Effector memory CD8-positive, alpha-beta T cell (primary cell): ENCODE measurements at regions not wholly inside any gene's neighbourhood (a gene's known extent, or its start where the extent isn't known, plus 50 kb on each side); places are given as distances from the start of the nearest gene placed in this dataset.
A peak's percentile ranks its signal among the peaks of the same experiment; 100 is the strongest.

Experiments
- ATAC-seq: fragments of 150-1000 bp; cut with Tn5 transposase; replicated peaks from 2 replicates; pipeline ENCODE4 v1.10.0; 2021; ENCODE audit warnings: mild to moderate bottlenecking, moderate library complexity
- DNase-seq, 3 experiments: peaks; one replicate each; pipeline ENCODE4 v3.0.0; 2021
- H3K27ac Mint-ChIP-seq, 2 donors: one replicate each; pipeline ENCODE4 v1.8.0; 2022; ENCODE audit warnings: mild to moderate bottlenecking in 2 of 2, mixed read lengths in 2 of 2, moderate library complexity in 2 of 2
- H3K27me3 Mint-ChIP-seq, 2 donors: one replicate each; pipeline ENCODE4 v1.8.0; 2022; ENCODE audit warnings: mixed read lengths in 2 of 2
- H3K36me3 Mint-ChIP-seq: one replicate; pipeline ENCODE4 v1.8.0; 2022; ENCODE audit warnings: mild to moderate bottlenecking, moderate library complexity, mixed read lengths; ENCODE audit not compliant: insufficient read depth
- H3K4me1 Mint-ChIP-seq, 2 donors: one replicate each; pipeline ENCODE4 v1.8.0; 2022; ENCODE audit warnings: low read depth in 2 of 2, mixed read lengths in 2 of 2
- H3K4me3 Mint-ChIP-seq, 2 donors: one replicate each; pipeline ENCODE4 v1.8.0; 2022; ENCODE audit warnings: mild to moderate bottlenecking in 2 of 2, mixed read lengths in 2 of 2, moderate library complexity in 2 of 2
- H3K9me3 Mint-ChIP-seq, 2 donors: one replicate each; pipeline ENCODE4 v1.8.0; 2022; ENCODE audit warnings: mixed read lengths in 2 of 2

GRCh38 chr10:62637249-62638061 lies 167.1 kb upstream of the ADO start:
- no peak overlapping the region for H3K4me3 Mint-ChIP-seq
- no peak overlapping the region for H3K27ac Mint-ChIP-seq
- peak; percentile 51 to 66 (median 55) for DNase-seq
- H3K4me1 Mint-ChIP-seq, result peaks cover 10 to 17% of the 10 kb centered on the region in 2 donors
- peaks cover 2% of the 10 kb centered on the region for H3K36me3 Mint-ChIP-seq
- ATAC-seq, result peak; percentile 83
- H3K27me3 Mint-ChIP-seq, result no peaks in the 10 kb centered on the region
- no peaks in the 10 kb centered on the region for H3K9me3 Mint-ChIP-seq

GRCh38 chr10:62638062-62638477 lies 166.4 kb upstream of the ADO start:
- Mint-ChIP-seq H3K9me3 (no peaks in the 10 kb centered on the region), H3K4me3 (no peak overlapping the region), H3K36me3 (no peaks in the 10 kb centered on the region), H3K27me3 (no peaks in the 10 kb centered on the region), H3K27ac (no peak overlapping the region), H3K4me1 (peaks cover 6 to 12% of the 10 kb centered on the region in 2 donors)
- peak; percentile 11 for ATAC-seq
- DNase-seq, result peak in 1 of 3 experiments; percentile 12

GRCh38 chr10:62639144-62639543 lies 165.4 kb upstream of the ADO start:
- no peaks in the 10 kb centered on the region for H3K9me3 Mint-ChIP-seq
- H3K4me1 Mint-ChIP-seq, result peaks cover 4 to 9% of the 10 kb centered on the region in 2 donors
- H3K36me3 Mint-ChIP-seq, result no peaks in the 10 kb centered on the region
- peak overlapping the region in 1 of 2 donors; percentile 65 for H3K27ac Mint-ChIP-seq
- DNase-seq (no peak), ATAC-seq (no peak)
- no peak overlapping the region for H3K4me3 Mint-ChIP-seq
- H3K27me3 Mint-ChIP-seq, result no peaks in the 10 kb centered on the region

GRCh38 chr10:62640411-62640810 lies 164.1 kb upstream of the ADO start:
- no peak overlapping the region for H3K4me3 Mint-ChIP-seq
- H3K9me3 Mint-ChIP-seq, result no peaks in the 10 kb centered on the region
- H3K27ac Mint-ChIP-seq, result no peak overlapping the region
- peaks cover 0 to under 1% of the 10 kb centered on the region in 2 donors for H3K4me1 Mint-ChIP-seq
- H3K36me3 Mint-ChIP-seq, result no peaks in the 10 kb centered on the region
- DNase-seq (no peak), ATAC-seq (no peak)
- no peaks in the 10 kb centered on the region for H3K27me3 Mint-ChIP-seq

- H3K4me1 Mint-ChIP-seq, result peaks cover 9 to 16% of the 10 kb centered on the region in 2 donors
- no peak overlapping the region for H3K4me3 Mint-ChIP-seq
- no peak for ATAC-seq
- no peaks in the 10 kb centered on the region for H3K27me3 Mint-ChIP-seq
- no peaks in the 10 kb centered on the region for H3K9me3 Mint-ChIP-seq
- no peak overlapping the region for H3K27ac Mint-ChIP-seq
- DNase-seq, result no peak
- H3K36me3 Mint-ChIP-seq, result no peaks in the 10 kb centered on the region
Observed at GRCh38 chr10:62643606-62644587, 160.6 kb upstream of the ADO start.

GRCh38 chr10:62647375-62648092 lies 157.0 kb upstream of the ADO start:
- H3K9me3 Mint-ChIP-seq, result no peaks in the 10 kb centered on the region
- no peak for DNase-seq
- peak overlapping the region in 1 of 2 donors; percentile 81 for H3K27ac Mint-ChIP-seq
- no peaks in the 10 kb centered on the region for H3K27me3 Mint-ChIP-seq
- no peaks in the 10 kb centered on the region for H3K36me3 Mint-ChIP-seq
- peak; percentile 58 for ATAC-seq
- peaks cover 9 to 16% of the 10 kb centered on the region in 2 donors for H3K4me1 Mint-ChIP-seq
- peak overlapping the region; percentile 1 to 60 for H3K4me3 Mint-ChIP-seq

GRCh38 chr10:62648921-62649320 lies 155.6 kb upstream of the ADO start:
- H3K4me1 Mint-ChIP-seq, result peaks cover 9 to 16% of the 10 kb centered on the region in 2 donors
- H3K27me3 Mint-ChIP-seq, result no peaks in the 10 kb centered on the region
- H3K9me3 Mint-ChIP-seq, result no peaks in the 10 kb centered on the region
- ATAC-seq (no peak), DNase-seq (no peak)
- H3K4me3 Mint-ChIP-seq, result no peak overlapping the region
- no peak overlapping the region for H3K27ac Mint-ChIP-seq
- no peaks in the 10 kb centered on the region for H3K36me3 Mint-ChIP-seq

- H3K4me1 Mint-ChIP-seq, result peaks cover 10 to 16% of the 10 kb centered on the region in 2 donors
- no peaks in the 10 kb centered on the region for H3K27me3 Mint-ChIP-seq
- no peak for ATAC-seq
- DNase-seq, result no peak
- H3K9me3 Mint-ChIP-seq, result no peaks in the 10 kb centered on the region
- no peaks in the 10 kb centered on the region for H3K36me3 Mint-ChIP-seq
- no peak overlapping the region for H3K4me3 Mint-ChIP-seq
- H3K27ac Mint-ChIP-seq, result no peak overlapping the region
Observed at GRCh38 chr10:62650411-62650810, 154.1 kb upstream of the ADO start.

GRCh38 chr10:62651341-62651740 lies 153.2 kb upstream of the ADO start:
- Mint-ChIP-seq H3K27ac (no peak overlapping the region), H3K4me1 (peaks cover 10 to 16% of the 10 kb centered on the region in 2 donors), H3K4me3 (no peak overlapping the region), H3K9me3 (no peaks in the 10 kb centered on the region), H3K36me3 (no peaks in the 10 kb centered on the region), H3K27me3 (no peaks in the 10 kb centered on the region)
- no peak for DNase-seq
- no peak for ATAC-seq

GRCh38 chr10:62652114-62652513 lies 152.4 kb upstream of the ADO start:
- Mint-ChIP-seq H3K4me3 (no peak overlapping the region), H3K36me3 (no peaks in the 10 kb centered on the region)
- no peak for DNase-seq

GRCh38 chr10:62652564-62652963 lies 152.0 kb upstream of the ADO start:
- no peak for ATAC-seq

More at GRCh38 chr10:62652114-62652513, 152.4 kb upstream of the ADO start:
- Mint-ChIP-seq H3K4me1 (peaks cover 10 to 15% of the 10 kb centered on the region in 2 donors), H3K27me3 (no peaks in the 10 kb centered on the region), H3K27ac (no peak overlapping the region), H3K9me3 (no peaks in the 10 kb centered on the region)
- ATAC-seq, result no peak

GRCh38 chr10:62653254-62653653 lies 151.3 kb upstream of the ADO start:
- Mint-ChIP-seq H3K27me3 (no peaks in the 10 kb centered on the region), H3K9me3 (no peaks in the 10 kb centered on the region), H3K4me3 (no peak overlapping the region), H3K4me1 (peaks cover 6 to 7% of the 10 kb centered on the region in 2 donors), H3K27ac (no peak overlapping the region), H3K36me3 (no peaks in the 10 kb centered on the region)
- ATAC-seq (no peak), DNase-seq (no peak)

More at GRCh38 chr10:62652564-62652963, 152.0 kb upstream of the ADO start:
- Mint-ChIP-seq H3K27ac (no peak overlapping the region), H3K4me1 (peaks cover 9 to 11% of the 10 kb centered on the region in 2 donors), H3K27me3 (no peaks in the 10 kb centered on the region), H3K36me3 (no peaks in the 10 kb centered on the region), H3K9me3 (no peaks in the 10 kb centered on the region), H3K4me3 (no peak overlapping the region)
- DNase-seq, result no peak

- no peaks in the 10 kb centered on the region for H3K27me3 Mint-ChIP-seq
- DNase-seq (no peak), ATAC-seq (no peak)
- H3K9me3 Mint-ChIP-seq, result no peaks in the 10 kb centered on the region
- no peak overlapping the region for H3K4me3 Mint-ChIP-seq
- H3K4me1 Mint-ChIP-seq, result peaks cover 5 to 6% of the 10 kb centered on the region in 2 donors
- H3K27ac Mint-ChIP-seq, result no peak overlapping the region
- no peaks in the 10 kb centered on the region for H3K36me3 Mint-ChIP-seq
Observed at GRCh38 chr10:62654966-62655336, 149.6 kb upstream of the ADO start.
